Activated CD4-positive, CD25-positive, alpha-beta regulatory T cell treated with anti-CD3 and anti-CD28 coated beads, Interleukin-2, amount 50 U/mL, for 16 hours (primary cell): ENCODE measurements at regions not wholly inside any gene's neighbourhood (a gene's known extent, or its start where the extent isn't known, plus 50 kb on each side); places are given as distances from the start of the nearest gene placed in this dataset.
"Not testable (repeated sequence)": the region's sequence is repeated elsewhere in the genome, so short reads cannot be mapped to it uniquely, and the experiment has no call there.

Experiments
- DNase-seq: peaks from one replicate; pipeline ENCODE4 v3.0.0-alpha.2; 2020; ENCODE audit warnings: low read depth, low spot score

GRCh38 chrX:121431514-121431913 lies 384.1 kb downstream of the GLUD2 start:
- not testable (repeated sequence) for DNase-seq

GRCh38 chrX:121433289-121433688 lies 385.9 kb downstream of the GLUD2 start:
- DNase-seq: no peak

- DNase-seq: not testable (repeated sequence)
Observed at GRCh38 chrX:121437666-121438065, 390.3 kb downstream of the GLUD2 start.

GRCh38 chrX:121455890-121456289 lies 408.5 kb downstream of the GLUD2 start:
- no peak for DNase-seq

GRCh38 chrX:121456315-121456714 lies 408.9 kb downstream of the GLUD2 start:
- no peak for DNase-seq

- DNase-seq: no peak
Observed at GRCh38 chrX:121457096-121457495, 409.7 kb downstream of the GLUD2 start.

- no peak for DNase-seq
Observed at GRCh38 chrX:121479406-121479805, 432.0 kb downstream of the GLUD2 start.

GRCh38 chrX:121496966-121497365 lies 449.6 kb downstream of the GLUD2 start:
- no peak for DNase-seq

- no peak for DNase-seq
Observed at GRCh38 chrX:121504153-121504552, 456.7 kb downstream of the GLUD2 start.

GRCh38 chrX:121546317-121546716 lies 498.9 kb downstream of the GLUD2 start:
- no peak for DNase-seq

- DNase-seq: no peak
Observed at GRCh38 chrX:121558886-121559285, 511.5 kb downstream of the GLUD2 start.

- no peak for DNase-seq
Observed at GRCh38 chrX:121562616-121563015, 515.2 kb downstream of the GLUD2 start.

- no peak for DNase-seq
Observed at GRCh38 chrX:121569609-121570008, 522.2 kb downstream of the GLUD2 start.

GRCh38 chrX:121570072-121570841 lies 522.8 kb downstream of the GLUD2 start:
- no peak for DNase-seq

- no peak for DNase-seq
Observed at GRCh38 chrX:121571333-121571732, 523.9 kb downstream of the GLUD2 start.

- not testable (repeated sequence) for DNase-seq
Observed at GRCh38 chrX:121574384-121574783, 527.0 kb downstream of the GLUD2 start.

GRCh38 chrX:121579016-121579760 lies 531.8 kb downstream of the GLUD2 start:
- no peak for DNase-seq

GRCh38 chrX:121581885-121582284 lies 534.5 kb downstream of the GLUD2 start:
- no peak for DNase-seq

- DNase-seq: no peak
Observed at GRCh38 chrX:121585626-121586025, 538.2 kb downstream of the GLUD2 start.

- DNase-seq: no peak
Observed at GRCh38 chrX:121592884-121593283, 545.5 kb downstream of the GLUD2 start.

- DNase-seq: no peak
Observed at GRCh38 chrX:121598356-121598755, 550.9 kb downstream of the GLUD2 start.

GRCh38 chrX:121635141-121635540 lies 587.7 kb downstream of the GLUD2 start:
- DNase-seq: no peak

- no peak for DNase-seq
Observed at GRCh38 chrX:121639781-121640180, 592.4 kb downstream of the GLUD2 start.
